ENCODE measurements at regions not wholly inside any gene's neighbourhood (a gene's known extent, or its start where the extent isn't known, plus 50 kb on each side); places are given as distances from the start of the nearest gene placed in this dataset.

DNA sequence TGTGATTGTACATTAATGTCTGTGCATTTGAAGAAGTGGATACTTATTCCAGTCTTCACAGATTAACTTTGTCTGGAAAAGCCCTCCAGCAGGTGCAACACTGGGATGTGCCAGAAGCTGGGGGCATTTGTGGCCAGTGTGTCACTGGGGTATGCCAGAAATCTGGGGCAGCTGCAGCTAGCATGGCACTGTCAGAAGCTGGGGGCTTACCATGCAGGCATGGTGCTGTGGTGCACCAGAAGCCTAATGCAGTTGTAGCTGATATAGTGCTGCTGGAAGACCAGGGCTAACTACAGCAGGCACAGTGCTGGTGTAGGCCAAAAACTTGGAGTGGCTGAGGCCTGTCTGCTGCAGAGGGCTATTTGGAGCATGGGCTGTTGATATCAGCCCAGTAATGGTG lies 270.1 kb downstream of the STK31 start:
- Histone ChIP-seq H3K27ac (no peak overlapping the region), H3K4me1 (ENCODE audit: insufficient read depth) (no peaks in the 10 kb centered on the region), H3K27me3 (replicated peaks; ENCODE audit: insufficient read depth) (no peaks in the 10 kb centered on the region), H3K4me3 (no peak overlapping the region), H2AFZ (no peak overlapping the region), H3K4me2 (ENCODE audit: unreplicated experiment) (no peak overlapping the region), H3K9me2 (ENCODE audit: insufficient read depth) (no peaks in the 10 kb centered on the region), H3F3A (ENCODE audit: insufficient read depth) (no peaks in the 10 kb centered on the region), H3K79me2 (ENCODE audit: insufficient read depth) (no peaks in the 10 kb centered on the region), H3K9me3 (ENCODE audit: low read depth) (no peaks in the 10 kb centered on the region), H4K20me1 (ENCODE audit: insufficient read depth) (no peaks in the 10 kb centered on the region), H3K36me3 (ENCODE audit: low read depth) (no peaks in the 10 kb centered on the region), H3K9ac (no peak overlapping the region)
- DNase-seq = no peak
- in situ Hi-C loops (cut with MboI) = no loop called here
- TF ChIP-seq EZH2 (IDR thresholded peaks at IDR 0.05; ENCODE audit: insufficient read depth, poor library complexity, severe bottlenecking) (no peak), EZH2phosphoT487 (IDR thresholded peaks at IDR 0.05; ENCODE audit: insufficient read depth, low read depth) (no peak)

DNA sequence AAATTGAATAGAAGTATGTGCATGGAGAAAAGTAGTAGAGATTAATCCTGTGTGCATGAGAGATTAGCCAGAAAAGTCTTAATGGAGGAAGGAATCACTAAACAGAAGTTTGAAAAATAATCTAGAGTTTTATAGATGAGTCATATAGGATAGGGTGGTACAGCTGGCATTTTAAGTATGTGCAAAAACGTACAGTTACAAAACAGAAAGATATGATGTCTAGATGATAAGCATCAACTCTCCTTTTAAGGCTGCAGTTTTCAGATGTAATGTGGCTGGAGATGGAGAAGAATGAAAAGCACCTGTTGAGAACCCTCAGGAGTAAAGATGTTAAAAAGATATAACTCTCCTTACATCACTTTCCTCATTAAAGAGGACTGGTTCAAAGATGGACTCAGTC lies 271.3 kb downstream of the STK31 start:
- Histone ChIP-seq H3K4me3 (no peak overlapping the region), H3K27me3 (replicated peaks; ENCODE audit: insufficient read depth) (no peaks in the 10 kb centered on the region), H3K9ac (no peak overlapping the region), H3K9me2 (ENCODE audit: insufficient read depth) (no peaks in the 10 kb centered on the region), H3F3A (ENCODE audit: insufficient read depth) (no peaks in the 10 kb centered on the region), H3K9me3 (ENCODE audit: low read depth) (no peaks in the 10 kb centered on the region), H3K36me3 (ENCODE audit: low read depth) (no peaks in the 10 kb centered on the region), H3K79me2 (ENCODE audit: insufficient read depth) (no peaks in the 10 kb centered on the region), H2AFZ (no peak overlapping the region), H3K27ac (no peak overlapping the region), H4K20me1 (ENCODE audit: insufficient read depth) (no peaks in the 10 kb centered on the region), H3K4me2 (ENCODE audit: unreplicated experiment) (no peak overlapping the region), H3K4me1 (ENCODE audit: insufficient read depth) (no peaks in the 10 kb centered on the region)
- DNase-seq = no peak
- TF ChIP-seq EZH2phosphoT487 (IDR thresholded peaks at IDR 0.05; ENCODE audit: insufficient read depth, low read depth) (no peak), EZH2 (IDR thresholded peaks at IDR 0.05; ENCODE audit: insufficient read depth, poor library complexity, severe bottlenecking) (no peak)
- WGBS, 2 experiments (ENCODE audit: low coverage in 1 of 2, low lambda C conversion rate in 2 of 2, missing lambda C conversion rate in 2 of 2) = 0 to 3% methylated on average over 1 of the region's 1 CpG
- in situ Hi-C loops (cut with MboI) = no loop called here

DNA sequence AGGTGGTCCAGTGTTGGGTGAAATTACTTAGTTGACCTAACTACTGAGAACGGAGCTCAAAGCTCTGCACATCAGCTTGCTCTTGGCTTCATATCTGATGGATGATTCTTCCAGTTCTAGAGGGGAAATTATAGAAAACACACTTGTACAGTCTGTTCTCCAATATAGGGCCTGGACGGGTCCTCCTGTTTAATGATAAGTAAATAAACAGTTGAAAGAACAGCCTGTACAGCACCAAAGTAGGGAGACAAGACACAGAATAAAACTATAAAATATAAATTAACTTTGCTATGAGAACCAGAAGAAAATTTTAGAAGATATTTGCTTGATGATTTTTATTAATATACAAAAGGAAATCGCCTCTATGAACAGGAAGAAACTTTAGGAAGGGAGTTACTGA lies 271.7 kb downstream of the STK31 start:
- Histone ChIP-seq H3K9me2 (ENCODE audit: insufficient read depth) (no peaks in the 10 kb centered on the region), H3K27ac (no peak overlapping the region), H3K79me2 (ENCODE audit: insufficient read depth) (no peaks in the 10 kb centered on the region), H3K4me3 (no peak overlapping the region), H3K9ac (no peak overlapping the region), H3K4me2 (ENCODE audit: unreplicated experiment) (no peak overlapping the region), H4K20me1 (ENCODE audit: insufficient read depth) (no peaks in the 10 kb centered on the region), H3K27me3 (replicated peaks; ENCODE audit: insufficient read depth) (no peaks in the 10 kb centered on the region), H3K9me3 (ENCODE audit: low read depth) (no peaks in the 10 kb centered on the region), H3K36me3 (ENCODE audit: low read depth) (no peaks in the 10 kb centered on the region), H3F3A (ENCODE audit: insufficient read depth) (no peaks in the 10 kb centered on the region), H2AFZ (no peak overlapping the region), H3K4me1 (ENCODE audit: insufficient read depth) (no peaks in the 10 kb centered on the region)
- in situ Hi-C loops (cut with MboI) = no loop called here
- TF ChIP-seq EZH2 (IDR thresholded peaks at IDR 0.05; ENCODE audit: insufficient read depth, poor library complexity, severe bottlenecking) = no peak
- no peak for TF ChIP-seq EZH2phosphoT487 (IDR thresholded peaks at IDR 0.05; ENCODE audit: insufficient read depth, low read depth)
- no peak for DNase-seq
- WGBS, 2 experiments (ENCODE audit: low coverage in 1 of 2, low lambda C conversion rate in 2 of 2, missing lambda C conversion rate in 2 of 2) = 0 to 3% methylated on average over 3 of the region's 3 CpGs

GRCh38 chr7:24005517-24005916 lies 278.5 kb upstream of the NPY start:
- Histone ChIP-seq H3K4me2 (ENCODE audit: unreplicated experiment) (no peak overlapping the region), H3K4me1 (ENCODE audit: insufficient read depth) (no peaks in the 10 kb centered on the region), H3K4me3 (no peak overlapping the region), H3K9me3 (ENCODE audit: low read depth) (no peaks in the 10 kb centered on the region), H3K9me2 (ENCODE audit: insufficient read depth) (no peaks in the 10 kb centered on the region), H3F3A (ENCODE audit: insufficient read depth) (no peaks in the 10 kb centered on the region), H3K36me3 (ENCODE audit: low read depth) (no peaks in the 10 kb centered on the region), H3K27me3 (replicated peaks; ENCODE audit: insufficient read depth) (no peaks in the 10 kb centered on the region), H2AFZ (no peak overlapping the region), H3K27ac (no peak overlapping the region), H4K20me1 (ENCODE audit: insufficient read depth) (no peaks in the 10 kb centered on the region), H3K79me2 (ENCODE audit: insufficient read depth) (no peaks in the 10 kb centered on the region), H3K9ac (no peak overlapping the region)
- WGBS, 2 experiments (ENCODE audit: low coverage in 1 of 2, low lambda C conversion rate in 2 of 2, missing lambda C conversion rate in 2 of 2) = 15 to 28% methylated on average over 1 of the region's 1 CpG
- DNase-seq = no peak
- in situ Hi-C loops (cut with MboI) = no loop called here
- TF ChIP-seq EZH2phosphoT487 (IDR thresholded peaks at IDR 0.05; ENCODE audit: insufficient read depth, low read depth) = no peak

GRCh38 chr7:24010495-24010894 lies 273.5 kb upstream of the NPY start:
- no peak for DNase-seq
- Histone ChIP-seq H3K9ac (no peak overlapping the region), H3F3A (ENCODE audit: insufficient read depth) (no peaks in the 10 kb centered on the region), H2AFZ (no peak overlapping the region), H4K20me1 (ENCODE audit: insufficient read depth) (no peaks in the 10 kb centered on the region), H3K27me3 (replicated peaks; ENCODE audit: insufficient read depth) (no peaks in the 10 kb centered on the region), H3K4me1 (ENCODE audit: insufficient read depth) (no peaks in the 10 kb centered on the region), H3K9me2 (ENCODE audit: insufficient read depth) (no peaks in the 10 kb centered on the region), H3K79me2 (ENCODE audit: insufficient read depth) (no peaks in the 10 kb centered on the region), H3K27ac (no peak overlapping the region), H3K4me2 (ENCODE audit: unreplicated experiment) (no peak overlapping the region), H3K9me3 (ENCODE audit: low read depth) (no peaks in the 10 kb centered on the region), H3K36me3 (ENCODE audit: low read depth) (no peaks in the 10 kb centered on the region), H3K4me3 (no peak overlapping the region)
- in situ Hi-C loops (cut with MboI) = no loop called here
- TF ChIP-seq EZH2 (IDR thresholded peaks at IDR 0.05; ENCODE audit: insufficient read depth, poor library complexity, severe bottlenecking) (no peak), EZH2phosphoT487 (IDR thresholded peaks at IDR 0.05; ENCODE audit: insufficient read depth, low read depth) (no peak)
- WGBS, 2 experiments (ENCODE audit: low coverage in 1 of 2, low lambda C conversion rate in 2 of 2, missing lambda C conversion rate in 2 of 2) = 0 to 3% methylated on average over 1 of the region's 1 CpG
